Hepatocyte (in vitro differentiated cells): ENCODE measurements at regions not wholly inside any gene's neighbourhood (a gene's known extent, or its start where the extent isn't known, plus 50 kb on each side); places are given as distances from the start of the nearest gene placed in this dataset.

Source experiments
- DNase-seq: peaks from one replicate; pipeline ENCODE4 v3.0.0-alpha.2; 2016; ENCODE audit warnings: low spot score
- H2AFZ ChIP-seq: fragments of 200-600 bp; sonication (generic); 2 replicates; pipeline ENCODE4 v1.6.0; 2016; ENCODE audit warnings: antibody characterized with exemption, mild to moderate bottlenecking
- H3K27ac ChIP-seq: fragments of 200-600 bp; sonication (generic); 2 replicates; pipeline ENCODE4 v1.5.1; 2016; ENCODE audit warnings: mild to moderate bottlenecking
- H3K27me3 ChIP-seq: fragments of 200-600 bp; sonication (generic); 2 replicates; pipeline ENCODE4 v1.6.1; 2016
- H3K36me3 ChIP-seq: fragments of 200-600 bp; sonication (generic); replicated peaks from 2 replicates; pipeline ENCODE4 v1.5.1; 2016; ENCODE audit warnings: low read depth; ENCODE audit not compliant: insufficient read depth
- H3K4me1 ChIP-seq: fragments of 200-600 bp; sonication (generic); 2 replicates; pipeline ENCODE4 v1.5.1; 2016; ENCODE audit warnings: mild to moderate bottlenecking, moderate library complexity; ENCODE audit not compliant: insufficient read depth
- H3K4me2 ChIP-seq: fragments of 200-600 bp; sonication (generic); 2 replicates; pipeline ENCODE4 v1.6.0; 2016
- H3K4me3 ChIP-seq: fragments of 200-600 bp; sonication (generic); 2 replicates; pipeline ENCODE4 v1.5.1; 2016; ENCODE audit warnings: mild to moderate bottlenecking
- H3K79me2 ChIP-seq: fragments of 200-600 bp; sonication (generic); 2 replicates; pipeline ENCODE4 v1.6.0; 2017; ENCODE audit warnings: mild to moderate bottlenecking
- H3K9me2 ChIP-seq: fragments of 200-600 bp; sonication (generic); replicated peaks from 2 replicates; pipeline ENCODE4 v1.6.0; 2017; ENCODE audit warnings: mild to moderate bottlenecking; ENCODE audit not compliant: insufficient read depth
- H3K9me3 ChIP-seq: fragments of 200-600 bp; sonication (generic); 2 replicates; pipeline ENCODE4 v1.5.1; 2016; ENCODE audit warnings: low read depth, mild to moderate bottlenecking
- H4K20me1 ChIP-seq: fragments of 200-600 bp; sonication (generic); 2 replicates; pipeline ENCODE4 v1.6.0; 2016; ENCODE audit warnings: mild to moderate bottlenecking; ENCODE audit not compliant: insufficient read depth, poor library complexity, severe bottlenecking
- EZH2 ChIP-seq: fragments of 200-600 bp; sonication (generic); IDR thresholded peaks from 2 replicates; pipeline ENCODE4 v1.6.1; 2016; ENCODE audit warnings: antibody characterized with exemption, mild to moderate bottlenecking, borderline replicate concordance
- EZH2phosphoT487 ChIP-seq: fragments of 200-600 bp; sonication (generic); IDR thresholded peaks from one replicate; pipeline ENCODE4 v1.6.1; 2018; ENCODE audit warnings: antibody characterized with exemption, mild to moderate bottlenecking, low read depth, moderate library complexity; ENCODE audit not compliant: unreplicated experiment, severe bottlenecking
- WGBS: methylation state at CpG from one replicate; pipeline ENCODE4 v1.1.6; 2016; ENCODE audit warnings: low lambda C conversion rate; ENCODE audit errors: missing lambda C conversion rate; 5-methylcytosine and 5-hydroxymethylcytosine counted together
- TF ChIP-seq, protein P1 (sequence below): fragments of 200-600 bp; sonication (generic); IDR thresholded peaks from 2 replicates; pipeline ENCODE4 v1.5.1; 2016; ENCODE audit warnings: antibody characterized with exemption, mild to moderate bottlenecking; ENCODE audit not compliant: poor library complexity

DNA sequence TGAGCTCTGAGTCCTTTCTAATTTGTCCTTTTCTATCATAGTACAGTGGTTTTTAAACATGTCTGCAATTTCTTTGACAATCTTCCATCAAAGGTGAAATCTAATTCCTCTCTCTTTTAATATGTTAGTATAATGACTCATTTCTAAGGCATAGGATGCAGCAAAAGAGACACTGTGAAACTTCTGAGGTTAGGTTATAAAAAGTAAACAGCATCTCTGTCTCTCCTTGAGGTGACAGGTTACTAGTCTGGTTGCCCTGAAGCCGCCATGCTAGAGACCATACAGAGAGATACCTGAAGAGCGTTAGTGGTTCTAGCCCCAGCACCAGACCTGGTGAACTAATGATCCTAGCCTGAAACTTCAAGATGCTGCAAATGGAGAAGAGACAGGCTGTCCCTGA lies 114.3 kb downstream of the PPM1A start:
- TF ChIP-seq EZH2phosphoT487 (no peak), EZH2 (no peak)
- TF ChIP-seq, protein P1, sequence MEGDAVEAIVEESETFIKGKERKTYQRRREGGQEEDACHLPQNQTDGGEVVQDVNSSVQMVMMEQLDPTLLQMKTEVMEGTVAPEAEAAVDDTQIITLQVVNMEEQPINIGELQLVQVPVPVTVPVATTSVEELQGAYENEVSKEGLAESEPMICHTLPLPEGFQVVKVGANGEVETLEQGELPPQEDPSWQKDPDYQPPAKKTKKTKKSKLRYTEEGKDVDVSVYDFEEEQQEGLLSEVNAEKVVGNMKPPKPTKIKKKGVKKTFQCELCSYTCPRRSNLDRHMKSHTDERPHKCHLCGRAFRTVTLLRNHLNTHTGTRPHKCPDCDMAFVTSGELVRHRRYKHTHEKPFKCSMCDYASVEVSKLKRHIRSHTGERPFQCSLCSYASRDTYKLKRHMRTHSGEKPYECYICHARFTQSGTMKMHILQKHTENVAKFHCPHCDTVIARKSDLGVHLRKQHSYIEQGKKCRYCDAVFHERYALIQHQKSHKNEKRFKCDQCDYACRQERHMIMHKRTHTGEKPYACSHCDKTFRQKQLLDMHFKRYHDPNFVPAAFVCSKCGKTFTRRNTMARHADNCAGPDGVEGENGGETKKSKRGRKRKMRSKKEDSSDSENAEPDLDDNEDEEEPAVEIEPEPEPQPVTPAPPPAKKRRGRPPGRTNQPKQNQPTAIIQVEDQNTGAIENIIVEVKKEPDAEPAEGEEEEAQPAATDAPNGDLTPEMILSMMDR = no peak
- no peaks in the 10 kb centered on the region for H3K36me3 ChIP-seq
- H3K4me2 ChIP-seq = no peak overlapping the region
- DNase-seq = no peak
- no peak overlapping the region for H2AFZ ChIP-seq
- H3K79me2 ChIP-seq = no peaks in the 10 kb centered on the region
- H3K4me1 ChIP-seq = no peaks in the 10 kb centered on the region
- H3K27me3 ChIP-seq = no peaks in the 10 kb centered on the region
- no peaks in the 10 kb centered on the region for H3K9me3 ChIP-seq
- no peaks in the 10 kb centered on the region for H4K20me1 ChIP-seq
- H3K27ac ChIP-seq = no peak overlapping the region
- WGBS = 89% methylated on average over 2 of the region's 2 CpGs
- H3K9me2 ChIP-seq = no peaks in the 10 kb centered on the region
- H3K4me3 ChIP-seq = no peak overlapping the region

GRCh38 chr14:60363687-60364086 lies 114.7 kb downstream of the PPM1A start:
- Histone ChIP-seq H2AFZ (no peak overlapping the region), H3K4me2 (no peak overlapping the region), H3K9me3 (no peaks in the 10 kb centered on the region), H3K4me1 (no peaks in the 10 kb centered on the region), H3K36me3 (no peaks in the 10 kb centered on the region), H3K4me3 (no peak overlapping the region), H3K27me3 (no peaks in the 10 kb centered on the region), H3K27ac (no peak overlapping the region), H3K9me2 (no peaks in the 10 kb centered on the region), H3K79me2 (no peaks in the 10 kb centered on the region), H4K20me1 (no peaks in the 10 kb centered on the region)
- 91% methylated on average over 3 of the region's 3 CpGs for WGBS
- TF ChIP-seq EZH2phosphoT487 = no peak
- no peak for DNase-seq

GRCh38 chr14:60381909-60382308 lies 104.0 kb downstream of the C14orf39 start:
- TF ChIP-seq, protein P1 = no peak
- TF ChIP-seq EZH2 = no peak
- TF ChIP-seq EZH2phosphoT487 = no peak
- Histone ChIP-seq H3K9me3 (no peaks in the 10 kb centered on the region), H3K27me3 (no peaks in the 10 kb centered on the region), H3K4me2 (no peak overlapping the region), H2AFZ (no peak overlapping the region), H3K9me2 (no peaks in the 10 kb centered on the region), H3K4me1 (no peaks in the 10 kb centered on the region), H3K27ac (no peak overlapping the region), H4K20me1 (no peaks in the 10 kb centered on the region), H3K79me2 (no peaks in the 10 kb centered on the region), H3K4me3 (no peak overlapping the region), H3K36me3 (no peaks in the 10 kb centered on the region)
- no peak for DNase-seq
- WGBS = 87% methylated on average over 10 of the region's 10 CpGs
